ENCODE measurements at regions not wholly inside any gene's neighbourhood (a gene's known extent, or its start where the extent isn't known, plus 50 kb on each side); places are given as distances from the start of the nearest gene placed in this dataset.

- Histone ChIP-seq H3K36me3 (ENCODE audit: control insufficient read depth in 1 of 2, insufficient read depth in 2 of 2, low read length in 1 of 2) (no peaks in the 10 kb centered on the region), H3K4me1 (ENCODE audit: control insufficient read depth in 1 of 2, insufficient read depth in 2 of 2, low read length in 2 of 2) (no peaks in the 10 kb centered on the region), H3K9me3 (ENCODE audit: control insufficient read depth, low read length) (no peaks in the 10 kb centered on the region), H3K27ac (ENCODE audit: low read depth in 1 of 2, low read length in 2 of 2) (no peak overlapping the region), H3K27me3 (ENCODE audit: control insufficient read depth in 1 of 2, insufficient read depth in 2 of 2, low read length in 1 of 2) (no peaks in the 10 kb centered on the region), H3K4me3 (ENCODE audit: low read length in 2 of 2) (no peak overlapping the region)
- intact Hi-C loops (cut with DNase I): no loop called here
- no peak for ATAC-seq (ENCODE audit: low FRiP score)
- DNase-seq: no peak
- WGBS, 2 donors: 83% methylated on average over 12 of the region's 12 CpGs
Observed at GRCh38 chr6:4620284-4621151, 155.7 kb upstream of the CDYL start.

- WGBS, 2 donors: 90 to 93% methylated on average over 8 of the region's 8 CpGs
- intact Hi-C loops (cut with DNase I): loop anchor here in 1 of 2 donors (10.0 kb wide), 2 partner anchors 48 to 262 kb away; no protein-coding TSS in a partner anchor
- ATAC-seq (ENCODE audit: low FRiP score): no peak
Observed at GRCh38 chr6:4616311-4616710, 159.9 kb upstream of the CDYL start.

GRCh38 chr6:4615891-4616290, 160.3 kb upstream of the CDYL start:
- H3K27ac ChIP-seq (ENCODE audit: low read depth in 1 of 2, low read length in 2 of 2): no peak overlapping the region

More at GRCh38 chr6:4616311-4616710, 159.9 kb upstream of the CDYL start:
- no peaks in the 10 kb centered on the region for H3K27me3 ChIP-seq (ENCODE audit: control insufficient read depth in 1 of 2, insufficient read depth in 2 of 2, low read length in 1 of 2)
- peaks cover 3 to 5% of the 10 kb centered on the region in 2 donors for H3K4me1 ChIP-seq (ENCODE audit: control insufficient read depth in 1 of 2, insufficient read depth in 2 of 2, low read length in 2 of 2)
- DNase-seq: no peak
- no peak overlapping the region for H3K27ac ChIP-seq (ENCODE audit: low read depth in 1 of 2, low read length in 2 of 2)
- no peak overlapping the region for H3K4me3 ChIP-seq (ENCODE audit: low read length in 2 of 2)
- no peaks in the 10 kb centered on the region for H3K9me3 ChIP-seq (ENCODE audit: control insufficient read depth, low read length)
- no peaks in the 10 kb centered on the region for H3K36me3 ChIP-seq (ENCODE audit: control insufficient read depth in 1 of 2, insufficient read depth in 2 of 2, low read length in 1 of 2)

GRCh38 chr6:4615231-4615630, 161.0 kb upstream of the CDYL start:
- intact Hi-C loops (cut with DNase I): loop anchor here in 1 of 2 donors (10.0 kb wide), 2 partner anchors 50 to 260 kb away; no protein-coding TSS in a partner anchor

More at GRCh38 chr6:4615891-4616290, 160.3 kb upstream of the CDYL start:
- Histone ChIP-seq H3K36me3 (ENCODE audit: control insufficient read depth in 1 of 2, insufficient read depth in 2 of 2, low read length in 1 of 2) (no peaks in the 10 kb centered on the region), H3K9me3 (ENCODE audit: control insufficient read depth, low read length) (no peaks in the 10 kb centered on the region), H3K27me3 (ENCODE audit: control insufficient read depth in 1 of 2, insufficient read depth in 2 of 2, low read length in 1 of 2) (no peaks in the 10 kb centered on the region), H3K4me1 (ENCODE audit: control insufficient read depth in 1 of 2, insufficient read depth in 2 of 2, low read length in 2 of 2) (peaks cover 3 to 5% of the 10 kb centered on the region in 2 donors), H3K4me3 (ENCODE audit: low read length in 2 of 2) (no peak overlapping the region)
- peak; percentile 57 for ATAC-seq (ENCODE audit: low FRiP score)
- intact Hi-C loops (cut with DNase I): loop anchor here in 1 of 2 donors (10.0 kb wide), 2 partner anchors 49 to 261 kb away; no protein-coding TSS in a partner anchor
- DNase-seq: peak in 1 of 2 donors; percentile 52
- 3 to 7% methylated on average over 3 of the region's 3 CpGs for WGBS, 2 donors

GRCh38 chr6:4614637-4615036, 161.6 kb upstream of the CDYL start:
- H3K27me3 ChIP-seq (ENCODE audit: control insufficient read depth in 1 of 2, insufficient read depth in 2 of 2, low read length in 1 of 2): no peaks in the 10 kb centered on the region
- H3K36me3 ChIP-seq (ENCODE audit: control insufficient read depth in 1 of 2, insufficient read depth in 2 of 2, low read length in 1 of 2): no peaks in the 10 kb centered on the region
- DNase-seq (no peak), ATAC-seq (ENCODE audit: low FRiP score) (no peak)
- peaks cover 3 to 5% of the 10 kb centered on the region in 2 donors for H3K4me1 ChIP-seq (ENCODE audit: control insufficient read depth in 1 of 2, insufficient read depth in 2 of 2, low read length in 2 of 2)
- no peak overlapping the region for H3K27ac ChIP-seq (ENCODE audit: low read depth in 1 of 2, low read length in 2 of 2)
- WGBS, 2 donors: 90 to 92% methylated on average over 5 of the region's 5 CpGs
- no peaks in the 10 kb centered on the region for H3K9me3 ChIP-seq (ENCODE audit: control insufficient read depth, low read length)
- H3K4me3 ChIP-seq (ENCODE audit: low read length in 2 of 2): no peak overlapping the region
- intact Hi-C loops (cut with DNase I): loop anchor here in 1 of 2 donors (10.0 kb wide), 2 partner anchors 50 to 260 kb away; no protein-coding TSS in a partner anchor

More at GRCh38 chr6:4615231-4615630, 161.0 kb upstream of the CDYL start:
- DNase-seq (no peak), ATAC-seq (ENCODE audit: low FRiP score) (no peak)
- WGBS, 2 donors: 72 to 80% methylated on average over 6 of the region's 6 CpGs
- Histone ChIP-seq H3K9me3 (ENCODE audit: control insufficient read depth, low read length) (no peaks in the 10 kb centered on the region), H3K27me3 (ENCODE audit: control insufficient read depth in 1 of 2, insufficient read depth in 2 of 2, low read length in 1 of 2) (no peaks in the 10 kb centered on the region), H3K27ac (ENCODE audit: low read depth in 1 of 2, low read length in 2 of 2) (no peak overlapping the region), H3K4me3 (ENCODE audit: low read length in 2 of 2) (no peak overlapping the region), H3K36me3 (ENCODE audit: control insufficient read depth in 1 of 2, insufficient read depth in 2 of 2, low read length in 1 of 2) (no peaks in the 10 kb centered on the region), H3K4me1 (ENCODE audit: control insufficient read depth in 1 of 2, insufficient read depth in 2 of 2, low read length in 2 of 2) (peaks cover 3 to 5% of the 10 kb centered on the region in 2 donors)

GRCh38 chr6:4613795-4614194, 162.4 kb upstream of the CDYL start:
- Histone ChIP-seq H3K4me3 (ENCODE audit: low read length in 2 of 2) (no peak overlapping the region), H3K4me1 (ENCODE audit: control insufficient read depth in 1 of 2, insufficient read depth in 2 of 2, low read length in 2 of 2) (peaks cover 3 to 5% of the 10 kb centered on the region in 2 donors), H3K27ac (ENCODE audit: low read depth in 1 of 2, low read length in 2 of 2) (no peak overlapping the region), H3K36me3 (ENCODE audit: control insufficient read depth in 1 of 2, insufficient read depth in 2 of 2, low read length in 1 of 2) (no peaks in the 10 kb centered on the region), H3K27me3 (ENCODE audit: control insufficient read depth in 1 of 2, insufficient read depth in 2 of 2, low read length in 1 of 2) (no peaks in the 10 kb centered on the region), H3K9me3 (ENCODE audit: control insufficient read depth, low read length) (no peaks in the 10 kb centered on the region)
- intact Hi-C loops (cut with DNase I): loop anchor here in 1 of 2 donors (10.0 kb wide), 2 partner anchors 51 to 259 kb away; no protein-coding TSS in a partner anchor
- WGBS, 2 donors: 95 to 97% methylated on average over 5 of the region's 5 CpGs
- DNase-seq (no peak), ATAC-seq (ENCODE audit: low FRiP score) (no peak)

- Histone ChIP-seq H3K4me1 (ENCODE audit: control insufficient read depth in 1 of 2, insufficient read depth in 2 of 2, low read length in 2 of 2) (peaks cover 3 to 5% of the 10 kb centered on the region in 2 donors), H3K9me3 (ENCODE audit: control insufficient read depth, low read length) (no peaks in the 10 kb centered on the region), H3K27ac (ENCODE audit: low read depth in 1 of 2, low read length in 2 of 2) (no peak overlapping the region), H3K4me3 (ENCODE audit: low read length in 2 of 2) (no peak overlapping the region), H3K36me3 (ENCODE audit: control insufficient read depth in 1 of 2, insufficient read depth in 2 of 2, low read length in 1 of 2) (no peaks in the 10 kb centered on the region), H3K27me3 (ENCODE audit: control insufficient read depth in 1 of 2, insufficient read depth in 2 of 2, low read length in 1 of 2) (no peaks in the 10 kb centered on the region)
- intact Hi-C loops (cut with DNase I): loop anchor here in 1 of 2 donors (10.0 kb wide), 2 partner anchors 51 to 259 kb away; no protein-coding TSS in a partner anchor
- DNase-seq: no peak
- WGBS, 2 donors: 90 to 95% methylated on average over 2 of the region's 2 CpGs
- ATAC-seq (ENCODE audit: low FRiP score): no peak
Observed at GRCh38 chr6:4613381-4613780, 162.8 kb upstream of the CDYL start.

GRCh38 chr6:4612636-4613171, 163.5 kb upstream of the CDYL start:
- peak; percentile 69 for ATAC-seq (ENCODE audit: low FRiP score)
- H3K4me3 ChIP-seq (ENCODE audit: low read length in 2 of 2): no peak overlapping the region
- H3K27ac ChIP-seq (ENCODE audit: low read depth in 1 of 2, low read length in 2 of 2): no peak overlapping the region
- peak in 1 of 2 donors; percentile 53 for DNase-seq
- no peaks in the 10 kb centered on the region for H3K9me3 ChIP-seq (ENCODE audit: control insufficient read depth, low read length)
- intact Hi-C loops (cut with DNase I): loop anchor here in 1 of 2 donors (10.0 kb wide), 2 partner anchors 52 to 258 kb away; no protein-coding TSS in a partner anchor
- 4 to 11% methylated on average over 5 of the region's 5 CpGs for WGBS, 2 donors
- H3K4me1 ChIP-seq (ENCODE audit: control insufficient read depth in 1 of 2, insufficient read depth in 2 of 2, low read length in 2 of 2): peaks cover 3 to 5% of the 10 kb centered on the region in 2 donors
- no peaks in the 10 kb centered on the region for H3K27me3 ChIP-seq (ENCODE audit: control insufficient read depth in 1 of 2, insufficient read depth in 2 of 2, low read length in 1 of 2)
- H3K36me3 ChIP-seq (ENCODE audit: control insufficient read depth in 1 of 2, insufficient read depth in 2 of 2, low read length in 1 of 2): no peaks in the 10 kb centered on the region
